ENCODE measurements at regions not wholly inside any gene's neighbourhood (a gene's known extent, or its start where the extent isn't known, plus 50 kb on each side); places are given as distances from the start of the nearest gene placed in this dataset.

DNA sequence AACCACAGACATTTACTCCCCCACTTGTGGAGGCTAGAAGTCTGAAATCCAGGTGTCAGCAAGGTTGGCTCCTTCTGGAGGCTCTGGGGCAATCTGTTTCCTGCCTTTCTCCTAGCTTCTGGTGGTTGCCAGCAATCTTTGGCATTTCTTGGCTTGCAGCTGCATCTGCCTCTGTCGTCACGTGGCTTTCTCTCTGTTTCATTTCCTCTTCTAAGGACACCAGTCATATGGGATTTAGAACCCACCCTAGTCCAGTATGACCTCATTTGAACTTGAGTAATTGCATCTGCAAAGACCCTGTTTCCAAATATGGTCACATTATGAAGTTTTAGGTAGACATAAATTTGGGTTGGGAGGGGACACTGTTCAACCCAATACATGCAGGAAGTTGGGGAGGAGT, 56.2 kb upstream of the EPB41L1 start:
- TF ChIP-seq, protein P1, sequence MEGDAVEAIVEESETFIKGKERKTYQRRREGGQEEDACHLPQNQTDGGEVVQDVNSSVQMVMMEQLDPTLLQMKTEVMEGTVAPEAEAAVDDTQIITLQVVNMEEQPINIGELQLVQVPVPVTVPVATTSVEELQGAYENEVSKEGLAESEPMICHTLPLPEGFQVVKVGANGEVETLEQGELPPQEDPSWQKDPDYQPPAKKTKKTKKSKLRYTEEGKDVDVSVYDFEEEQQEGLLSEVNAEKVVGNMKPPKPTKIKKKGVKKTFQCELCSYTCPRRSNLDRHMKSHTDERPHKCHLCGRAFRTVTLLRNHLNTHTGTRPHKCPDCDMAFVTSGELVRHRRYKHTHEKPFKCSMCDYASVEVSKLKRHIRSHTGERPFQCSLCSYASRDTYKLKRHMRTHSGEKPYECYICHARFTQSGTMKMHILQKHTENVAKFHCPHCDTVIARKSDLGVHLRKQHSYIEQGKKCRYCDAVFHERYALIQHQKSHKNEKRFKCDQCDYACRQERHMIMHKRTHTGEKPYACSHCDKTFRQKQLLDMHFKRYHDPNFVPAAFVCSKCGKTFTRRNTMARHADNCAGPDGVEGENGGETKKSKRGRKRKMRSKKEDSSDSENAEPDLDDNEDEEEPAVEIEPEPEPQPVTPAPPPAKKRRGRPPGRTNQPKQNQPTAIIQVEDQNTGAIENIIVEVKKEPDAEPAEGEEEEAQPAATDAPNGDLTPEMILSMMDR (IDR thresholded peaks at IDR 0.05; ENCODE audit: control extremely low read depth in 1 of 3, insufficient read depth in 1 of 3, low read depth in 1 of 3, low read length in 3 of 3): no peak
- TF ChIP-seq POLR2AphosphoS5 (IDR thresholded peaks at IDR 0.05; ENCODE audit: low read depth, low read length) (no peak), CEBPB (IDR thresholded peaks at IDR 0.05; ENCODE audit: low read depth, low read length) (no peak), CBX5 (IDR thresholded peaks at IDR 0.05; ENCODE audit: low read depth, low read length) (no peak), GABPA (IDR thresholded peaks at IDR 0.05; ENCODE audit: borderline replicate concordance, insufficient read depth, low read length) (no peak), MAFK (IDR thresholded peaks at IDR 0.05; ENCODE audit: low read depth, low read length) (no peak), POLR2A (IDR thresholded peaks at IDR 0.05; ENCODE audit: control extremely low read depth in 1 of 2, low read depth in 2 of 2, low read length in 2 of 2) (no peak), YY1 (IDR thresholded peaks at IDR 0.05; ENCODE audit: low read depth, low read length) (no peak)
- TF ChIP-seq, protein P2, sequence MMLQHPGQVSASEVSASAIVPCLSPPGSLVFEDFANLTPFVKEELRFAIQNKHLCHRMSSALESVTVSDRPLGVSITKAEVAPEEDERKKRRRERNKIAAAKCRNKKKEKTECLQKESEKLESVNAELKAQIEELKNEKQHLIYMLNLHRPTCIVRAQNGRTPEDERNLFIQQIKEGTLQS (IDR thresholded peaks at IDR 0.05; ENCODE audit: insufficient read depth, low read depth, low read length): no peak
- TF ChIP-seq, protein P3, sequence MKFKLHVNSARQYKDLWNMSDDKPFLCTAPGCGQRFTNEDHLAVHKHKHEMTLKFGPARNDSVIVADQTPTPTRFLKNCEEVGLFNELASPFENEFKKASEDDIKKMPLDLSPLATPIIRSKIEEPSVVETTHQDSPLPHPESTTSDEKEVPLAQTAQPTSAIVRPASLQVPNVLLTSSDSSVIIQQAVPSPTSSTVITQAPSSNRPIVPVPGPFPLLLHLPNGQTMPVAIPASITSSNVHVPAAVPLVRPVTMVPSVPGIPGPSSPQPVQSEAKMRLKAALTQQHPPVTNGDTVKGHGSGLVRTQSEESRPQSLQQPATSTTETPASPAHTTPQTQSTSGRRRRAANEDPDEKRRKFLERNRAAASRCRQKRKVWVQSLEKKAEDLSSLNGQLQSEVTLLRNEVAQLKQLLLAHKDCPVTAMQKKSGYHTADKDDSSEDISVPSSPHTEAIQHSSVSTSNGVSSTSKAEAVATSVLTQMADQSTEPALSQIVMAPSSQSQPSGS (IDR thresholded peaks at IDR 0.05; ENCODE audit: low read length): no peak
